Transverse colon (tissue), 4 donors: ENCODE measurements at regions not wholly inside any gene's neighbourhood (a gene's known extent, or its start where the extent isn't known, plus 50 kb on each side); places are given as distances from the start of the nearest gene placed in this dataset.

ENCODE experiments used
- CTCF ChIP-seq, 5 experiments: fragments of 200-600 bp in 3 of 5; fragments of 450-650 bp in 2 of 5; sonication (generic) in 3 of 5; IDR thresholded peaks; 1 replicate in 2 of 5; 2 replicates in 3 of 5; pipeline ENCODE4 v1.5.1; 2016 to 2017; ENCODE audit warnings: antibody characterized with exemption in 5 of 5, inconsistent platforms in 3 of 5, mild to moderate bottlenecking in 2 of 5, moderate library complexity in 1 of 5
- EP300 ChIP-seq: sonication (generic); formaldehyde crosslinking; IDR thresholded peaks from one replicate; pipeline ENCODE4 v1.6.1; 2017; ENCODE audit warnings: antibody characterized with exemption, low read depth
- POLR2A ChIP-seq: fragments of 450-650 bp; IDR thresholded peaks from one replicate; pipeline ENCODE4 v1.6.1; 2016; ENCODE audit warnings: antibody characterized with exemption, mild to moderate bottlenecking, moderate library complexity
- POLR2AphosphoS5 ChIP-seq, 3 donors: sonication (generic); formaldehyde crosslinking; IDR thresholded peaks; one replicate each; pipeline ENCODE4 v1.6.1; 2016; ENCODE audit warnings: antibody characterized with exemption in 3 of 3

GRCh38 chr10:131620904-131621303 lies 279.9 kb upstream of the PPP2R2D start:
- TF ChIP-seq POLR2AphosphoS5 (IDR thresholded peaks at IDR 0.05) (no peak), CTCF (IDR thresholded peaks at IDR 0.05) (no peak), POLR2A (no peak), EP300 (no peak)
